ENCODE measurements at regions not wholly inside any gene's neighbourhood (a gene's known extent, or its start where the extent isn't known, plus 50 kb on each side); places are given as distances from the start of the nearest gene placed in this dataset.

GRCh38 chr15:46677491-46677890, 1039.8 kb upstream of the SEMA6D start:
- Histone ChIP-seq H3K4me1 (ENCODE audit: insufficient read depth, low read length) (no peaks in the 10 kb centered on the region), H3K79me2 (ENCODE audit: insufficient read depth, low read length) (no peaks in the 10 kb centered on the region), H3K9ac (ENCODE audit: insufficient read depth, low read depth, low read length) (no peak overlapping the region), H3K36me3 (replicated peaks in 1 of 2; ENCODE audit: control insufficient read depth in 1 of 2, insufficient read depth in 2 of 2, low read length in 2 of 2) (no peaks in the 10 kb centered on the region), H4K20me1 (ENCODE audit: insufficient read depth, low read length) (no peaks in the 10 kb centered on the region), H3K4me3 (replicated peaks in 1 of 3; ENCODE audit: insufficient read depth in 1 of 3, low read depth in 2 of 3, low read length in 3 of 3) (no peak overlapping the region), H3K27ac (ENCODE audit: extremely low read length, insufficient read depth, low read length) (no peak overlapping the region), H3K9me3 (ENCODE audit: low read length) (peaks cover 77% of the 10 kb centered on the region), H3K4me2 (ENCODE audit: low read depth, low read length) (no peak overlapping the region), H2AFZ (ENCODE audit: low read length) (no peak overlapping the region), H3K27me3 (ENCODE audit: control insufficient read depth in 1 of 2, insufficient read depth in 2 of 2, low read length in 2 of 2) (no peaks in the 10 kb centered on the region; a peak in 1 of 5 replicates)
- DNase-seq (ENCODE audit: low spot score): no peak
- POLR2A ChIA-PET: no interaction called here
- in situ Hi-C loops (cut with HindIII; ENCODE audit: extremely low pct_ligation_motif_present, low pct_unique_long_range_greater_than_20kb): no loop called here
- no peak for FAIRE-seq
- no peak for ATAC-seq
- CTCF ChIA-PET (ENCODE audit: low intra/inter-chr PET ratio, low total read pairs): no interaction called here
- BruUV-seq (replicated peaks): no TSS peak
- WGBS (ENCODE audit: low lambda C conversion rate): 27% methylated on average over 6 of the region's 6 CpGs
- intact Hi-C loops (cut with micrococcal nuclease; ENCODE audit: unreplicated experiment): no loop called here
- TF ChIP-seq MYC (CRISPR knock-in tag; IDR thresholded peaks at IDR 0.05; ENCODE audit: borderline replicate concordance) (no peak), IRF9 (CRISPR knock-in tag; IDR thresholded peaks at IDR 0.05; ENCODE audit: borderline replicate concordance) (no peak), ZNF451 (CRISPR knock-in tag; IDR thresholded peaks at IDR 0.05) (no peak), YEATS2 (CRISPR knock-in tag; IDR thresholded peaks at IDR 0.05; ENCODE audit: borderline replicate concordance) (no peak), HIC2 (CRISPR knock-in tag; IDR thresholded peaks at IDR 0.05; ENCODE audit: low read depth) (no peak), PAX8 (CRISPR knock-in tag; IDR thresholded peaks at IDR 0.05; ENCODE audit: borderline replicate concordance) (no peak), E2F5 (CRISPR knock-in tag; conservative IDR thresholded peaks at IDR 0.05) (no peak), ZSCAN22 (CRISPR knock-in tag; IDR thresholded peaks at IDR 0.05) (no peak), ZBTB7A (CRISPR knock-in tag; IDR thresholded peaks at IDR 0.05) (no peak), ZNF484 (CRISPR knock-in tag; IDR thresholded peaks at IDR 0.05; ENCODE audit: borderline replicate concordance, low read depth) (no peak), ZSCAN25 (CRISPR knock-in tag; IDR thresholded peaks at IDR 0.05) (no peak), ZBTB46 (CRISPR knock-in tag; IDR thresholded peaks at IDR 0.05; ENCODE audit: borderline replicate concordance) (no peak), ZHX1 (CRISPR knock-in tag; IDR thresholded peaks at IDR 0.05; ENCODE audit: low read depth) (no peak), ZNF224 (CRISPR knock-in tag; IDR thresholded peaks at IDR 0.05) (no peak)
